ENCODE measurements at regions not wholly inside any gene's neighbourhood (a gene's known extent, or its start where the extent isn't known, plus 50 kb on each side); places are given as distances from the start of the nearest gene placed in this dataset.
A peak's percentile ranks its signal among the peaks of the same experiment; 100 is the strongest.

DNA sequence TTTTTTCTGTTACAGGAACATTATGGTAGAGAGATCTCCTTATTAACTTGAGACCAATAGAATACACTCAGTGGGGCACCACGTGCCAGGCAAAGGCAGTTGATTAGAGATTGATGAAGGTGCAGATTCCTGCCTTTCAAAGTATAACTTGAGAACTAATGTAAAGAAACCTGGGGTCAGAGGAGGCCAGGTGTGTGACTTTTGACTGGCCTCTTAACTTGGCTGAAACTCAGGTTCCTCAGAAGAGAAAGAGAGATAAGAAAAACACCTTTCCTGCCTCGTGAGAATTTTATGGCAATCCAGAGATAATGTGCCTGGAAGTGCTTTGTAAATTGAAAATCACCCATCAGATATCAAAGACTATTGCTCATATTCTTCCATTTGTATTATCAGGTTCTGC, 110.7 kb upstream of the GZMB start:
- TF ChIP-seq BHLHE40 (IDR thresholded peaks at IDR 0.05; ENCODE audit: borderline replicate concordance) (no peak), NFRKB (IDR thresholded peaks at IDR 0.05) (no peak), FOXM1 (IDR thresholded peaks at IDR 0.05; ENCODE audit: borderline replicate concordance) (no peak), LEF1 (IDR thresholded peaks at IDR 0.05; ENCODE audit: borderline replicate concordance) (no peak), CTBP1 (IDR thresholded peaks at IDR 0.05; ENCODE audit: borderline replicate concordance) (no peak), FOXA1 (IDR thresholded peaks at IDR 0.05) (no peak), FOXK2 (IDR thresholded peaks at IDR 0.05) (no peak), SUZ12 (IDR thresholded peaks at IDR 0.05) (no peak), ARNT (IDR thresholded peaks at IDR 0.05) (no peak)
- TF ChIP-seq, protein P1, sequence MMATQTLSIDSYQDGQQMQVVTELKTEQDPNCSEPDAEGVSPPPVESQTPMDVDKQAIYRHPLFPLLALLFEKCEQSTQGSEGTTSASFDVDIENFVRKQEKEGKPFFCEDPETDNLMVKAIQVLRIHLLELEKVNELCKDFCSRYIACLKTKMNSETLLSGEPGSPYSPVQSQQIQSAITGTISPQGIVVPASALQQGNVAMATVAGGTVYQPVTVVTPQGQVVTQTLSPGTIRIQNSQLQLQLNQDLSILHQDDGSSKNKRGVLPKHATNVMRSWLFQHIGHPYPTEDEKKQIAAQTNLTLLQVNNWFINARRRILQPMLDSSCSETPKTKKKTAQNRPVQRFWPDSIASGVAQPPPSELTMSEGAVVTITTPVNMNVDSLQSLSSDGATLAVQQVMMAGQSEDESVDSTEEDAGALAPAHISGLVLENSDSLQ (IDR thresholded peaks at IDR 0.05) = no peak
- no peak for DNase-seq (ENCODE audit: extremely low spot score)
- ChIA-PET CTCF (no interaction called here), POLR2A (no interaction called here)

DNA sequence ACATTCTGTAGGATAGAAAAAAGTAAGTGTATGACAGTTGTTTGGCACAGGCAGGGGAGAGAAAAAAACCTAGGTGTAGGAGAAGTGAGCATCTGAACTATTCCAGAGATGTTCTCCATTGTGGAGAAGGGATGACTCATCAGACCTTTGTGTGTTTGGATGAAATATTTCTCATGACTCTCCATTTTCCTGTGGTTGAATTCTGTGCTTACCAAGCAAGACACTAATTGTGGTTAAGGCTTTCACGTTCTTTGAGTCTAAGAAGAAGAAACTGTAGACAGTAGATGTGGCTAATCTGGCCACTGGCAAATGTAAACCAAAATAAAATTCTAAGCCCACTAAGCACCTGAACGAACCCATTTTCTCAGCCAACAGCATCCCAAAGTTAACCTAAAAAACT, 107.9 kb upstream of the GZMB start:
- ChIA-PET CTCF (no interaction called here), POLR2A (no interaction called here)
- TF ChIP-seq, protein P1 (IDR thresholded peaks at IDR 0.05) = no peak
- TF ChIP-seq LEF1 (IDR thresholded peaks at IDR 0.05; ENCODE audit: borderline replicate concordance) (no peak), HDGF (IDR thresholded peaks at IDR 0.05; ENCODE audit: borderline replicate concordance) (no peak), L3MBTL2 (conservative IDR thresholded peaks at IDR 0.05) (no peak), TARDBP (IDR thresholded peaks at IDR 0.05) (no peak), FOXK2 (IDR thresholded peaks at IDR 0.05) (no peak), SUZ12 (IDR thresholded peaks at IDR 0.05) (no peak), FOXM1 (IDR thresholded peaks at IDR 0.05; ENCODE audit: borderline replicate concordance) (no peak), FOXA1 (IDR thresholded peaks at IDR 0.05) (no peak), NFRKB (IDR thresholded peaks at IDR 0.05) (no peak), ZNF384 (IDR thresholded peaks at IDR 0.05) (no peak), ARNT (IDR thresholded peaks at IDR 0.05) (no peak), ELF4 (IDR thresholded peaks at IDR 0.05) (no peak), SP1 (IDR thresholded peaks at IDR 0.05) (no peak), BHLHE40 (IDR thresholded peaks at IDR 0.05; ENCODE audit: borderline replicate concordance) (no peak), CTBP1 (IDR thresholded peaks at IDR 0.05; ENCODE audit: borderline replicate concordance) (no peak)
- DNase-seq (ENCODE audit: extremely low spot score) = no peak

DNA sequence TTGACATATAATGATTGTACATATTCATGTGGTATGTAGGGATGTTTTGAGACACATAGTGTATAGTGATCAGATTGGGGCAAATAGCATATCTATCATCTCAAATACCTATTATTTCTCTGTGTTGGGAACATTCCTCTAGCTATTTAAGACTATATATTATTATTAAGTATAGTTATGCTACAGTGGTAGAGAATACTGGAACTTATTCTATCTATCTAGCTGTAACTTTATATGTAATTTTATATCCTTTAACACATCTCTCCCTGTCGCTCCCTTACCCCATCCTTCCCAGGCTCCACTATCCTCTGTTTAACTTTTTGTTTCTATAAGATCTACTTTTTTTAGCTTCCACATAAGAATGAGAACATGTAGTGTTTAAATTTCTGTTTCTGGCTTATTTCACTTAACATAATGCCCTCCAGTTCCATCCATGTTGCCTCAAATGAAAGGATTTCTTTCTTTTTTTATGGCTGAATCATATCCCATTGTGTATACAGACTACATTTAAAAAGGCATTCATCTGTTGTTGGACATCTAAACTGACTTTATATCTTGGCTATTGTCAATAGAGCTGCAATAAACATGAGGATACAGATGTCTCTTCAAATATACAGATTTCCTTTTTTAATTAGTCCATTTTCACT, 102.1 kb upstream of the GZMB start:
- DNase-seq (ENCODE audit: extremely low spot score) = no peak
- TF ChIP-seq NFRKB (IDR thresholded peaks at IDR 0.05) = no peak
- no peak for TF ChIP-seq FOXM1 (IDR thresholded peaks at IDR 0.05; ENCODE audit: borderline replicate concordance)
- no peak for TF ChIP-seq SP1 (IDR thresholded peaks at IDR 0.05)
- TF ChIP-seq BHLHE40 (IDR thresholded peaks at IDR 0.05; ENCODE audit: borderline replicate concordance) = no peak
- no peak for TF ChIP-seq HDGF (IDR thresholded peaks at IDR 0.05; ENCODE audit: borderline replicate concordance)
- no peak for TF ChIP-seq ARNT (IDR thresholded peaks at IDR 0.05)
- no peak for TF ChIP-seq L3MBTL2 (conservative IDR thresholded peaks at IDR 0.05)
- CTCF ChIA-PET = interaction anchor here (0.9 kb wide), 1 partner anchor 396 kb away, joined by 4 read pairs; no protein-coding TSS in a partner anchor
- POLR2A ChIA-PET = no interaction called here

DNA sequence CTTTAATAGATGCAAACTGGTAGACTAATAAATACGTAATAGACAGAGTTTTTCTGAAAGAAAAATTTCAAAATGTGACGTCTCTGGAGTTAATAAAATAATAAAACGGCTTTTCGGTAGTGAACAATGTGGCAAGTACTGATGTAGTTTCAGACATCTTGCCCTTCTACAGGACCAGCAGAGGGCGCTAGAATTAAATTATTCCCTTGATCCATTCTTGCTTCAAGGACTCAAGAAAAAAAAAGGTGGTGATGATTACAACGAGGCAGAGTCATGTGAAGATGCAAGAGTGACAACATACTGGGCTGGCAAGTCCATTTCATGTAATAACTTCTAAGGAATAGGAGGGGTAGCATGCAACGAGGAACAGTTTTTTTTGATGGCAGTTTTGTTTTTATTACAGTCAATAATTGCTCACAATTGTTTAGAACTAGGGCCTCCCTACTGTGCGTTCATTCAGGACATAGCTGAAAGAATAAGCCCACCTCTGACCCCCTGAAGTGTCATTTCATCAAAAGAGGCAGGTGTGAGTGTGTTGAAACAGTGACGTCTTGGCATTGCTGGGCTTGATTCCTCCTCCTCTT, 101.0 kb upstream of the GZMB start:
- POLR2A ChIA-PET = no interaction called here
- peak; percentile 48 for DNase-seq (ENCODE audit: extremely low spot score)

DNA sequence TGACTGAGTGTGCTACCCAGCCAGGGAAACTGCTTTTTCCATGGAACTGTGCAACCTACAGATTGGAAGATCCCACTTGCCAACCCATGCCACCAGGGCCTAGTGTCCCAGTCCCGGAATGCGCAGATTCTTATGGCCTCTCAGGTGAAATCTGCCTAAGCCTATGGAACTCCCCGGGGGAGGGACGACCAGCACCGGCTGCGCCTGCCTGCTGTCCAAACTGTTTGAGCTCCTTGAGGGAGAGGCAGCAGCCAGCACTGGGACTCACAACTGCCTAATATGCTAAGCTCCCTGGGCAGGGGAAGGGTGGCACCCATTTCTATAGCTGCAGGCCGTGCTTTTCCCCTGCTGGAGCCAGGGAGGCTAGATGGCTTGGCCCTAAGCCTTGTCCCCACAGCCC, 92.5 kb upstream of the GZMB start:
- no peak for DNase-seq (ENCODE audit: extremely low spot score)
- CTCF ChIA-PET = no interaction called here
- TF ChIP-seq CTBP1 (IDR thresholded peaks at IDR 0.05; ENCODE audit: borderline replicate concordance) = no peak
- TF ChIP-seq, protein P1 (IDR thresholded peaks at IDR 0.05) = no peak
- no peak for TF ChIP-seq ELF4 (IDR thresholded peaks at IDR 0.05)
- TF ChIP-seq LEF1 (IDR thresholded peaks at IDR 0.05; ENCODE audit: borderline replicate concordance) = no peak
- TF ChIP-seq SUZ12 (IDR thresholded peaks at IDR 0.05) = no peak
- no peak for TF ChIP-seq NFRKB (IDR thresholded peaks at IDR 0.05)
- no peak for TF ChIP-seq TARDBP (IDR thresholded peaks at IDR 0.05)
- TF ChIP-seq L3MBTL2 (conservative IDR thresholded peaks at IDR 0.05) = no peak
- TF ChIP-seq FOXK2 (IDR thresholded peaks at IDR 0.05) = no peak
- TF ChIP-seq FOXM1 (IDR thresholded peaks at IDR 0.05; ENCODE audit: borderline replicate concordance) = no peak
- POLR2A ChIA-PET = no interaction called here

More for the DNA sequence above, 101.0 kb upstream of the GZMB start:
- CTCF ChIA-PET = interaction anchor here (0.6 to 1.1 kb wide), 3 partner anchors 9 to 31 kb away, joined by 3 to 6 read pairs (median 4); no protein-coding TSS in a partner anchor
- TF ChIP-seq, protein P1 (IDR thresholded peaks at IDR 0.05) = no peak
- TF ChIP-seq CTBP1 (IDR thresholded peaks at IDR 0.05; ENCODE audit: borderline replicate concordance) = no peak
- TF ChIP-seq ARNT (IDR thresholded peaks at IDR 0.05) = no peak
- no peak for TF ChIP-seq FOXM1 (IDR thresholded peaks at IDR 0.05; ENCODE audit: borderline replicate concordance)
- no peak for TF ChIP-seq BHLHE40 (IDR thresholded peaks at IDR 0.05; ENCODE audit: borderline replicate concordance)
- TF ChIP-seq FOXK2 (IDR thresholded peaks at IDR 0.05) = no peak
- TF ChIP-seq ZNF384 (IDR thresholded peaks at IDR 0.05) = no peak
- TF ChIP-seq LEF1 (IDR thresholded peaks at IDR 0.05; ENCODE audit: borderline replicate concordance) = no peak
- no peak for TF ChIP-seq TARDBP (IDR thresholded peaks at IDR 0.05)
